H9 (cell line): ENCODE measurements at regions not wholly inside any gene's neighbourhood (a gene's known extent, or its start where the extent isn't known, plus 50 kb on each side); places are given as distances from the start of the nearest gene placed in this dataset.

ENCODE experiments used
- DNase-seq: peaks from one replicate; pipeline ENCODE4 v3.0.0-alpha.2; 2017
- H2AFZ ChIP-seq: one replicate; pipeline ENCODE4 v1.6.1; 2013; ENCODE audit warnings: mild to moderate bottlenecking, low read length, control low read depth, moderate library complexity
- H2AK5ac ChIP-seq: 2 replicates; pipeline ENCODE4 v1.6.1; 2013; ENCODE audit warnings: low read length, control low read depth, mixed read lengths; ENCODE audit not compliant: insufficient read length
- H2BK120ac ChIP-seq: one replicate; pipeline ENCODE4 v1.6.1; 2013; ENCODE audit warnings: low read depth, mild to moderate bottlenecking, low read length, control low read depth, inconsistent platforms; ENCODE audit not compliant: poor library complexity, severe bottlenecking
- H2BK12ac ChIP-seq: 2 replicates; pipeline ENCODE4 v1.6.1; 2013; ENCODE audit warnings: low read length, control low read depth, mixed read lengths, low read depth; ENCODE audit not compliant: insufficient read length
- H2BK15ac ChIP-seq: 2 replicates; pipeline ENCODE4 v1.6.1; 2013; ENCODE audit warnings: low read depth, low read length, control low read depth
- H2BK20ac ChIP-seq: one replicate; pipeline ENCODE4 v1.6.1; 2013; ENCODE audit warnings: low read depth, mild to moderate bottlenecking, low read length, control low read depth, inconsistent platforms; ENCODE audit not compliant: poor library complexity, severe bottlenecking
- H2BK5ac ChIP-seq: 2 replicates; pipeline ENCODE4 v1.6.1; 2013; ENCODE audit warnings: low read length, control low read depth, mixed read lengths; ENCODE audit not compliant: insufficient read length
- H3K14ac ChIP-seq: 2 replicates; pipeline ENCODE4 v1.6.1; 2013; ENCODE audit warnings: low read length, control low read depth; ENCODE audit not compliant: insufficient read depth
- H3K18ac ChIP-seq: 2 replicates; pipeline ENCODE4 v1.6.1; 2013; ENCODE audit warnings: low read depth, mild to moderate bottlenecking, mixed read lengths, low read length, control low read depth; ENCODE audit not compliant: insufficient read length
- H3K23ac ChIP-seq: 2 replicates; pipeline ENCODE4 v1.6.1; 2013; ENCODE audit warnings: low read length, control low read depth, mixed read lengths, low read depth; ENCODE audit not compliant: insufficient read length
- H3K23me2 ChIP-seq: 2 replicates; pipeline ENCODE4 v1.6.1; 2013; ENCODE audit warnings: low read depth, mild to moderate bottlenecking, mixed read lengths, low read length, control low read depth; ENCODE audit not compliant: insufficient read length, poor library complexity, severe bottlenecking
- H3K27ac ChIP-seq: 2 replicates; pipeline ENCODE4 v1.5.1; 2013; ENCODE audit warnings: low read length, control low read depth, mixed read lengths, low read depth; ENCODE audit not compliant: insufficient read length
- H3K27me3 ChIP-seq: 2 replicates; pipeline ENCODE4 v1.6.1; 2013; ENCODE audit warnings: low read length, control low read depth, inconsistent platforms; ENCODE audit not compliant: insufficient read depth
- H3K4ac ChIP-seq: 2 replicates; pipeline ENCODE4 v1.6.1; 2013; ENCODE audit warnings: low read depth, mild to moderate bottlenecking, control low read depth, inconsistent platforms, low read length, moderate library complexity
- H3K4me1 ChIP-seq: 2 replicates; pipeline ENCODE4 v1.6.1; 2013; ENCODE audit warnings: low read length, control low read depth, inconsistent platforms; ENCODE audit not compliant: insufficient read depth
- H3K4me2 ChIP-seq: 2 replicates; pipeline ENCODE4 v1.6.1; 2013; ENCODE audit warnings: low read length, control low read depth, mixed read lengths; ENCODE audit not compliant: insufficient read length, insufficient read depth
- H3K56ac ChIP-seq: 2 replicates; pipeline ENCODE4 v1.6.1; 2013; ENCODE audit warnings: low read depth, mild to moderate bottlenecking, mixed read lengths, low read length, control low read depth; ENCODE audit not compliant: insufficient read length
- H3K79me1 ChIP-seq: 2 replicates; pipeline ENCODE4 v1.6.1; 2013; ENCODE audit warnings: low read depth, mild to moderate bottlenecking, moderate library complexity, low read length, control low read depth, inconsistent platforms; ENCODE audit not compliant: insufficient read depth, poor library complexity, severe bottlenecking
- H3K79me2 ChIP-seq: 2 replicates; pipeline ENCODE4 v1.6.1; 2013; ENCODE audit warnings: low read length, control low read depth, inconsistent platforms; ENCODE audit not compliant: insufficient read depth
- H3K9ac ChIP-seq: 2 replicates; pipeline ENCODE4 v1.6.1; 2013; ENCODE audit warnings: low read length, control low read depth, mixed read lengths; ENCODE audit not compliant: insufficient read length; ENCODE audit errors: extremely low read depth
- H3K9me3 ChIP-seq: one replicate; pipeline ENCODE4 v1.6.1; 2013; ENCODE audit warnings: low read depth, low read length, inconsistent platforms; ENCODE audit not compliant: control insufficient read depth
- H3T11ph ChIP-seq: one replicate; pipeline ENCODE4 v1.6.1; 2013; ENCODE audit warnings: mild to moderate bottlenecking, low read length, control low read depth, inconsistent platforms
- H4K20me1 ChIP-seq: one replicate; pipeline ENCODE4 v1.6.1; 2013; ENCODE audit not compliant: control insufficient read depth, insufficient read length, insufficient read depth
- H4K5ac ChIP-seq: 2 replicates; pipeline ENCODE4 v1.6.1; 2013; ENCODE audit warnings: low read depth, mild to moderate bottlenecking, mixed read lengths, low read length, control low read depth; ENCODE audit not compliant: insufficient read length
- H4K8ac ChIP-seq: replicated peaks from 2 replicates; pipeline ENCODE4 v1.6.1; 2013; ENCODE audit warnings: low read length, control low read depth, mixed read lengths, low read depth; ENCODE audit not compliant: insufficient read length
- H4K91ac ChIP-seq: 2 replicates; pipeline ENCODE4 v1.6.1; 2013; ENCODE audit warnings: low read depth, mild to moderate bottlenecking, moderate library complexity, mixed read lengths, low read length, control low read depth; ENCODE audit not compliant: insufficient read length
- H3K27ac Mint-ChIP-seq, 3 experiments: 2 replicates in 2 of 3; 3 replicates in 1 of 3; pipeline ENCODE4 v1.8.0; 2020 to 2021; ENCODE audit warnings: mixed read lengths in 3 of 3, mild to moderate bottlenecking in 1 of 3, moderate library complexity in 1 of 3
- H3K27me3 Mint-ChIP-seq: 2 replicates; pipeline ENCODE4 v1.8.0; 2021; ENCODE audit warnings: low read depth, mild to moderate bottlenecking, moderate library complexity, mixed read lengths
- H3K36me3 Mint-ChIP-seq, 3 experiments: 2 replicates in 2 of 3; 3 replicates in 1 of 3; pipeline ENCODE4 v1.8.0; 2020 to 2021; ENCODE audit warnings: low read depth in 3 of 3, mixed read lengths in 3 of 3; ENCODE audit not compliant: insufficient read depth in 1 of 3
- H3K4me1 Mint-ChIP-seq, 2 experiments: 2 replicates each; pipeline ENCODE4 v1.8.0; 2020; ENCODE audit warnings: mixed read lengths in 2 of 2
- H3K4me3 Mint-ChIP-seq, 2 experiments: 2 replicates in 1 of 2; 3 replicates in 1 of 2; pipeline ENCODE4 v1.8.0; 2020 to 2021; ENCODE audit warnings: mild to moderate bottlenecking in 2 of 2, mixed read lengths in 2 of 2, moderate library complexity in 1 of 2
- H3K9me3 Mint-ChIP-seq, 2 experiments: 2 replicates in 1 of 2; 3 replicates in 1 of 2; pipeline ENCODE4 v1.8.0; 2020; ENCODE audit warnings: mild to moderate bottlenecking in 2 of 2, mixed read lengths in 2 of 2, moderate library complexity in 1 of 2
- CTCF ChIP-seq: fragments of 200-600 bp; sonication (generic); conservative IDR thresholded peaks from 3 replicates; pipeline ENCODE4 v1.8.0; 2021; ENCODE audit warnings: antibody characterized with exemption, mild to moderate bottlenecking
- WGBS: extraction: QIAGEN DNeasy Blood & Tissue Kit; methylation state at CpG from one replicate; pipeline ENCODE4 v1.1.7; 2013; ENCODE audit warnings: missing lambda C conversion rate, low lambda C conversion rate, mixed read lengths; ENCODE audit not compliant: insufficient read length; ENCODE audit errors: extremely low coverage; 5-methylcytosine and 5-hydroxymethylcytosine counted together

GRCh38 chr4:27214010-27214409 is 353.4 kb downstream of the STIM2 start:
- Histone ChIP-seq H3K4me1 (no peaks in the 10 kb centered on the region), H2AFZ (no peak overlapping the region), H3K4me2 (no peak overlapping the region), H4K5ac (no peak overlapping the region), H2BK5ac (no peak overlapping the region), H3K9me3 (no peaks in the 10 kb centered on the region), H3K14ac (no peak overlapping the region), H3K4ac (no peak overlapping the region), H3K79me1 (no peaks in the 10 kb centered on the region), H2AK5ac (no peak overlapping the region), H3K27ac (no peak overlapping the region), H4K91ac (no peak overlapping the region), H3K23me2 (no peaks in the 10 kb centered on the region), H2BK15ac (no peak overlapping the region), H3K23ac (no peak overlapping the region), H2BK120ac (no peak overlapping the region), H3K18ac (no peak overlapping the region), H3K9ac (no peak overlapping the region), H3T11ph (no peak overlapping the region), H4K8ac (no peak overlapping the region), H2BK20ac (no peak overlapping the region), H3K56ac (no peak overlapping the region), H2BK12ac (no peak overlapping the region), H4K20me1 (no peaks in the 10 kb centered on the region), H3K79me2 (no peaks in the 10 kb centered on the region), H3K27me3 (no peaks in the 10 kb centered on the region)
- Mint-ChIP-seq H3K27me3 (no peaks in the 10 kb centered on the region), H3K27ac (no peak overlapping the region), H3K4me3 (no peak overlapping the region), H3K36me3 (no peaks in the 10 kb centered on the region), H3K9me3 (no peaks in the 10 kb centered on the region), H3K4me1 (peaks cover 0 to 2% of the 10 kb centered on the region in 2 experiments; a peak in 2 of 4 replicates)
- no peak for DNase-seq
- no CpG with 5 or more reads among the region's 3 CpGs for WGBS
- TF ChIP-seq CTCF = no peak
